NCI-H2107 (cell line): ENCODE measurements at regions not wholly inside any gene's neighbourhood (a gene's known extent, or its start where the extent isn't known, plus 50 kb on each side); places are given as distances from the start of the nearest gene placed in this dataset.

Experiments used
- DNase-seq: peaks from one replicate; lab custom pipeline; 2025; lab: John Stamatoyannopoulos, UW

DNA sequence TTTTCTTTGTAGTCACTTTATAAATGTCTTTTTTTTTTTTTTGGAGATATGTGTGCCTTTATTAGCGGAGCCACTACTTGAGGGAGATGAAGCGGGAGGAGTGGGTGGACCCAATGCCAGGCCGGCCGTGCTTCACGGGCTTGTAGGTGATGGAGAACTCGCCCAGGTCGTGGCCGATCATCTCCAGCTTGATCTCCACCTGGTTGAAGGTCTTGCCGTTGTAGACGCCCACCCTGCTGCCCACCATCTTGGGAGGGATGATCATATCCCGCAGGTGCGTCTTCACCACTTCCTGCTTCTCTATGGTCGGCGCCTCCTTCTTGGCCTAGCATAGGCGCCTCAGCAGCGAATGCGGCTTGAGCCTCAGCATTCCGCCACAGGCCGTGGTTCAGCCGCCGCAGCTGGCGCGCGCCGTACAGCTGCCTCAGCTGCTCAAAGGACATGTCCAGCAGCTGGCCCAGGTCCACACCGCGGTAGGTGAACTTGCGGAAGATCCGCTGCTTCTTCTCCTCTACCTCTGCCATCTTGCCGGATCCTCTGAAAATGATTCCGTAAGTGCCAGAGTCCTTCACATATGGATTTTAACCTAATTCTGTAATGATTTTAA is 1095.6 kb downstream of the MAT2B start:
- DNase-seq, result no peak

DNA sequence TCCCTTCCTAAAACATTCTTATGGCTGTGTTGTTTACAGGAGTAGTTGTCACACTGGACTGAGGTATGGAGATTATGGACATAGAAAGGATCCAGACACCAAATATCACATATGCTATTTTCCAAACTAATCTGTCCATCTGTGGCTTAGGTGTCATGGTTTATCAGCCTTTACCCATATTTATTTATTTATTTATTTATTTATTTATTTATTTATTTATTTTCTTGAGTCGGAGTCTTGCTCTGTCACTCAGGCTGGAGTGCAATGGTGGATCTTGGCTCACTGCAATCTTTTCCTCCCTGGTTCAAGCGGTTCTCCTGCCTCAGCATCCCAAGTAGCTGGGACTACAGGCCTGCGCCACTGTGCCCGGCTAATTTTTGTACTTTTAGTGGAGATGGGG is 1103.1 kb downstream of the MAT2B start:
- DNase-seq, result no peak

- DNase-seq, result no peak
Measured at GRCh38 chr5:164610374-164610773, 1105.0 kb downstream of the MAT2B start.

DNA sequence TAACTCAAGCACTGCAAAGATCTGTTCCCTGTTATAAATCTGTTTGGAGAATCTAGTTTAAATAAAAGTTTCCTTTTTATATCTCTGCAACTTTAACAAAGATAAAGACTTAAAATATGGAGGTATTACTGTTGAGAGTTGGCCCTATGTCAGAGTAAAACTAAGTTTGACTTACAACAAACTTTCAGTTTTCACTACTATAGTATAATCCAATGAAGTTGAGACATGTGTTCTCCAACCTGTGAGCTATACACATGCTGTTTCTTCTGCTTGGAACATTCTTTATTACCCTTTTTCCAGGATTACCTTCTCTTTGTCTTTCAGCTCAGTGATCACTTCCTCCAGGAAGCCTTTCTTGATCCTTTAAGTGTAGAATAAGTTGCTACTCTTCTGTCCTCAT is 1109.3 kb downstream of the MAT2B start:
- no peak for DNase-seq

- DNase-seq, result no peak
Measured at GRCh38 chr5:164617290-164617689, 1111.9 kb downstream of the MAT2B start.

DNA sequence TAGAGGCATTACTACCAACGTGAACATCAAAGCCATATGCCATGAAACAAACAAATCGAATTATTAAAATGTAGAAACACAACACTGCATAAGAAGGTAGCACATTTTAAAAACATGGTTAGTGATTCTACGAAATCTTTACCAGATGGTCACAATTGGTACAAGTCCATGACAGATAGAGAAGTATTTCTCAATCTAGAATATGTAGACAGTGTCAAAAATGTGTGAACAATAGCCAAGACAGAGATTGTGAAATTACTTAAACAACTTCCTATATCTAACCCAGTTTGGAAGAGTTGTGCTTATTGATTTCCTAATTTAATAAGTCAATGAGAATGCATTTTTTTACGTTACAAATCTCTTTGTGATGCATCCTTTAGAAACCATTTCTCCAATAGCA is 1121.6 kb downstream of the MAT2B start:
- no peak for DNase-seq

DNA sequence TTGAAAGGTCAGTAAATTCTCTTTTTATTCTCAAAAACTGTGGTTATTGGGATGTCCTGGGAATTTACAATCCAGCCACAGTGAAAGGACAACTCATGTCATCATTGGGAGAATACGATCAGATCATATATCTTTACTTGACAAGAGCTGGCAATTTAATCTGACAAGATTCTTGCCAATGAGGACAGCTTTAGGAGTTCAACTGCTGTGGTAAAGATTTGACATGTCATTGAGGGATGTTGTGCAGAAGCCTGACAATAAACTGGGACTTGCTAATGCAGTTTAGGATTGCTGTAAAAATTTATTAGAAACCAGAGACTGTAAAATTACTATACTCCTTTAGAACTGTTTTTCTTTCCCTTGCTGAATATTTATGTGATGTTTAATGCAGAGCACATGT is 1131.0 kb downstream of the MAT2B start:
- DNase-seq, result no peak

- DNase-seq, result no peak
Measured at GRCh38 chr5:164637931-164638521, 1132.6 kb downstream of the MAT2B start.

DNA sequence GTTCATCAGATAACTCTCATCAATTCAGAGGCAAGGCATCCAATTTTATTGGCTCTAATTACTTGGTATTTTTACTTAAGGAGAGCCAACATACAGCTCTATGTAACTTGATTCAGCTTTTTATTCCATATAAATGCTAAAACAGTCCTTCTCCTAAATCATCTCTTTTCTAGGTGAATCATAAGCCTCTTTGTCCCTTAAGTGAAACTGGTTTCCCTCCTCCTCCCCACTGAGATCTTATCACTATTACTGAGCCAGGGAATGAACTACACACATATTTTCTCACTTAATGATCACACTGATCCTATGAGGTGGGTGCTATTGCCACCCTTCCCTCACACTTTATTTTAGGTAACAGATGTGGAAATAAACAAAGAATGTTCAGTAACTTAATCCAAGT is 1143.8 kb downstream of the MAT2B start:
- DNase-seq, result no peak

GRCh38 chr5:164650427-164650826 is 1145.0 kb downstream of the MAT2B start:
- DNase-seq, result no peak

GRCh38 chr5:164651546-164652275 is 1146.3 kb downstream of the MAT2B start:
- no peak for DNase-seq

DNA sequence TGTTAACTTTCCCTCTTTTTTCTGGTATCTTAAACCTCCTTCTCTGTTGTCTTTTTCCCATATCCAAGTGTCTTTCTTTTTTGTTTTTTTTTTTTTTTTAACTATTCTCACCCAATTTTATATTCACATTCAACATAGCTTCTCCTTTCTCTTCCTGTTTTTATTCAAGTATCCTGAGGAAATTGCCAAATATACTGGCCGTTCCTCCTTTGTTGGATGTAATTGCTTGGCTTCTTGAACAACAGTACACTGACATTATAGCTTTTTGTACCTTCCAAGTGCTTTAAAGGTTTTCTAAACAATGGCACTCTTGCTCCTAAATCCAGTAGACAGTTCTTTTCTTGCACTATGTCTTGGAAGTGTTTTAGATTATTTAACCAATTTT is 1146.8 kb downstream of the MAT2B start:
- no peak for DNase-seq

DNA sequence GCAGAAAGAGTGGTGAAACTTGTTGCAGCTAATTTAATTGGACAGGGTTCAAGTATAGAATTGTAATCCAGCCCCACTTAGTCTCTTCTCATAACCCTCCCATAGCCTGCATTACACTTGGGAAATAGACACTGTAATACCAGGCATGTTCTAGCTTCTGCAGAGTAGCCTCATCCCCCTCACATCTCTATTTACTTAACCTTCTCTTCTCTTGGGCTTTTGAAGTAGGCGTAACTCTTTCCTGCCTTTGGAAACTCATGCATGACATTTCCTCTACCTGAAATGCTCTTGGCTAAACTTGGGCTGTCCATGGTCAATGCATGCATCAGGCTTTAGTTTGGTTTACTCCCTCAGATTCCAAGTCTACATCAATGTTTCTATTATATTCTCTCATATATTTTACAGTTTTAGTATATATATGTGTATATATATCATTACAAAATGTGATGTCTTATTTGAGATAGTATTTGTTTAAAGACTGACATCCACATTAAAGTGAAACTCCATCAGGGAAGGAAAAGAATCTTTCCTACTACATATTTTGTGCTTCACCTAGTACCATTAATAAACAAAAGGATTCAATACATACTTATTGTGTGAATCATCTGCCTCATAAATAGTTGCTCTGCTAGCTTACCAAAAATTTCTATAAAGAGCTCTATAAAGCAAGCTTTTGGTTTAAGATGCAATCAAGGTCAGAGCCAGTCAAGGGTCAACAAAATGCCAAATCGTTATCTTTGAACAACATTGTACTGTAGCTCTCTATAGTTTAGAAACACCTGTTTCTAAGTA is 1158.0 kb downstream of the MAT2B start:
- no peak for DNase-seq

- DNase-seq, result no peak
Measured at GRCh38 chr5:164671640-164672039, 1166.2 kb downstream of the MAT2B start.

DNA sequence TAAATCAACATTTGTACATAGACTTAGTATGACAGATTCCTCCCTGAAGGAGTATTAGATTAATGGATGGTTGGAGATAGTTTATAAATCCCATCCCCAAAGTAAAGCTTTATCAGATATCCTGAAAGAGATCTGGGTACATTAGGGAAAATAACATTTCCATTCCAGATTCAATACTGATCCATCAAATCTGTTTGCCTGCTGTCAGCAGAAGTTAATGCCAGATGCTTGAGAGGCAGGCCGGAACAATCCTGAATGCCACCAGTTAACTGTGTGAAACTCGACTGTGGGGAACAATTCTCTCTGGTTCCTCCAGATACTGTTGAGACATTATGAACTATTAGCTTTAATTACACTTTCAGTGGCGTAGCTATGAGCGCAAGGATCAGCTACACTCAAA is 1166.8 kb downstream of the MAT2B start:
- DNase-seq, result no peak

DNA sequence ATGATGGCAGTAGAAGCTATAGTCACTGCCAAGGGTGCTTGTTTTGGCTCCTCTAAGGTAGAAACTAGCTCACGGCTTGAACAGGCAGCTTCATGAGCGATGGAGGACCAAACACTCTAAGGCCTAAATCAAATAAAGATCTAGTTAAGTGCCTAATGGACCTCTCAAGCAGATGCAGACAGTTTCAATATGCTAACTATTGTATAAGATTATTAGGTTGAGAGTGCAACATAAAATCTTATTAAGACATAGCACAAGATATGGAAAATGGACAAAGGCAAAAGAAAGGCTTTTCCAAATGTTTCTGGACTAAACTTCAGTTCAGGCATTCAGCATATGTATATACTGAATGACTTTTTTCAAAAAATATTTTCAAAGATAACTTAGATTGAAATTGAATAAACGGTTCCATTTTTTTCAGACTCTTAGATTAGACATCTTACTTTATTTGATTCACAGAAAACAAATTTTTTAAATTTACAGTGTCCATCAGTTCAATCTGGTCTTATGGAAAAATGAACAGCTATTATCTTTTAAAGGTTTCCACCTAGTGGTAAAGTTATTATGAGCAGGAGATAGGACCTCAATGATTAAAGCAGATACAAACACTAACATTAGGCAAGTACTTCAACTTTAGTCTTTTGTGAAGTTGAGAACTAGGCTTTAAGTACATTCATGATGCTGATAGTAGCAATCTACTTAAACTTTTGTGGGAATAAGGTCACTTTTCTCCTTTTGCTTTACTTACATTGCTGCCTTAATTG is 1167.7 kb downstream of the MAT2B start:
- DNase-seq, result no peak

DNA sequence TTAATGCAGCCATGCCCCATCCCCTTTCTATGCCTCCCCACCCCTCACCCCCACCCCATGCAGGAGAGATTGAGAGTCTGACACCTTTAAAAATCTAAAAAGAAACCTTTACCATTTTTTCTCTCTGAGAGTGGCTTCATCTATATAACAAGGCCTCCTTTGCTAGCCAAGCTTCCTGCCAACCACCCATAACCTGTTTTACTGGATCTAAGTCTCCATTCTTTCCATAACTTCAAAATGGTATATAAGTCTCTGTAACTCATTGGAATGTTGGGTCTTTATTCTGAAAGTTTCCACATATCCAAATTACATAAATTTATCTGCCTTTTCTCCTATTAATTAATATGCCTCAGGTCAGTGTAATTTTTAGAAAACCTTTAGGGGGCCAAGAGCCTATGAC is 1174.0 kb downstream of the MAT2B start:
- DNase-seq, result no peak

DNA sequence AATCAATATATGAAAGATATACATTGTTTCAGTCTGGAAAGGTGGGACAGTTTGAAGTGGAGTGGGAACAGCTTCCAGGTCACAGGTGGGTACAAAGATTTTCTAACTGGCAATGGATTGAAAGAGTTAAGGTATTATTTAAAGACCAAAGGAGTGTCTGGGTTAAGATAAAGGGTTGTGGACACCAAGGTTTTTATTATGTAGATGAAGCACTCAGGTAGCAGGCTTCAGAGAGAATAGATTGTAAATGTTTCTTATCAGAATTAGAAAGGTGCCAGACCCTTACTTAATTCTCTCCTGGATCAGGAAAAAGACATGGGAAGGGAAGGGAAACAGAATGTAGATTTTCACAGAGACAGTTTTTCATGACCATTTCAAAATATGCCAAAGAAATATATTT is 1174.8 kb downstream of the MAT2B start:
- no peak for DNase-seq

DNA sequence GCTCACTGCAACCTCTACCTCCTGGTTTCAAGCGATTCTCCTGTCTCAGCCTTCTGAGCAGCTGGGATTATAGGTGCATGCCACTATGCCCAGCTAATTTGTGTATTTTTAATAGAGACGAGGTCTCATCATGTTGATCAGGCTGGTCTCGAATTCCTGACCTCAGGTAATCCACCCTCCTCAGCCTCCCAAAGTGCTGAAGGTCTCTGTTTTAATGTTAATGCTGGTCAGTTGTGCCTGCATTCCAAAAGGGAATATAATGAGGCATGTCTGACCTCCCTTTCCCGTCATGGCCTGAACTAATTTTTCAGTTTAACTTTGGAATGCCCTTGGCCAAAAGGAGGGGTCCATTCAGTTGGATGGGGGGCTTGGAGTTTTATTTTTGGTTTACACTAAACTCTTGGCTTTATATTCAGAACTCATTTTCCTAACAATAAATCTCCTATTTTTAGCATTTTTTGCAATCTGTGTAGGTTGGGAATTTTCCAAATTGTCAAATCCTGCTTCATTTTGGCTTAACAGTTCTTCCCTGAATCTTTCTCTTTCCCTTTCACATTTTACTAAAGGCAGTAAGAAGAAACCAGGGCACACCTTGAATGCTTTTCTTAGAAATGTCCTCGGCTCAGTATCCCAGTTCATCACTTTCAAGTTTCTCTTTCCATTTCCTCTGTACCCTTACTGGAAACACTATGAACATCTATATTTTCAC is 1175.5 kb downstream of the MAT2B start:
- no peak for DNase-seq

DNA sequence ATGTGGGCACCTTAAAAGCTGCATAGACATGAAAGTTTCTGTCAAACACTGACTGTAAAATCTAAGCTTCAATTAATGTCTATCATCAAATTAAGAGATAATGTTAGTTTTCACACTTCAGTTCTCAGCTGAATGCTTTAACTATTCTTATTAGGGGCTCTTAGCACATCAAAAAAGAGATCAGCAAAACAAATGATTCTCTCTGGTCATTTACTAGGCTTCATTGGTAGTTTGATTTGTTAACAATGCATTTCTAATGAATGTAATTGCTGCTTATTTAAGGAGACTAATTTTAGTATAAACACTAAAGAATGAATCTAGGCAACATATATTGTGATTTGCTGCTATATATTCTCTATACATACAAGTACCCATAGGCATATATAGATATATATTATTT is 1182.0 kb downstream of the MAT2B start:
- no peak for DNase-seq

- DNase-seq, result no peak
Measured at GRCh38 chr5:164688437-164688836, 1183.0 kb downstream of the MAT2B start.
